RPMI7951 (cell line): ENCODE measurements at regions not wholly inside any gene's neighbourhood (a gene's known extent, or its start where the extent isn't known, plus 50 kb on each side); places are given as distances from the start of the nearest gene placed in this dataset.

Source experiments
- DNase-seq: peaks from one replicate; pipeline ENCODE4 v3.0.0-alpha.2; 2012; ENCODE audit warnings: low read depth

DNA sequence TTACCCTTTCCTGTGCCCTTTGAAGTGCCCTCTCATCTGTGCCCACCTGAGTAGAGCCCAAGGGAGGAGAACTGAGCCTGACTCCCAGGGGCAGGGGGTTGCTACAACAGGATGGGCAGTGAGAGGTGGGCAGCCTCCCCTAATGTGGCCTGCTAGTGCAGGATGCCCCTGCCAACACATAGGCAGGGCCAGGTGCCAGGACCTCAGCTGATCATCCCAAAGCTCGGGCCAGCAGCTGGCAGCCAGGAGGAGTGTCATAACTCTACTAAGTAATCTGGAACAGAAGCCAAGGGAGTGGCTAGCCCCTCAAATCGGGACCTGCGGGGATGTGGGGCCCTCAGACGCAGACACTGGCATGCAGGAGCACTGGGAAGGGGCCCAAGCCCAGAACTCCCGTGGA, 208.8 kb upstream of the RAB4A start:
- DNase-seq, result no peak

DNA sequence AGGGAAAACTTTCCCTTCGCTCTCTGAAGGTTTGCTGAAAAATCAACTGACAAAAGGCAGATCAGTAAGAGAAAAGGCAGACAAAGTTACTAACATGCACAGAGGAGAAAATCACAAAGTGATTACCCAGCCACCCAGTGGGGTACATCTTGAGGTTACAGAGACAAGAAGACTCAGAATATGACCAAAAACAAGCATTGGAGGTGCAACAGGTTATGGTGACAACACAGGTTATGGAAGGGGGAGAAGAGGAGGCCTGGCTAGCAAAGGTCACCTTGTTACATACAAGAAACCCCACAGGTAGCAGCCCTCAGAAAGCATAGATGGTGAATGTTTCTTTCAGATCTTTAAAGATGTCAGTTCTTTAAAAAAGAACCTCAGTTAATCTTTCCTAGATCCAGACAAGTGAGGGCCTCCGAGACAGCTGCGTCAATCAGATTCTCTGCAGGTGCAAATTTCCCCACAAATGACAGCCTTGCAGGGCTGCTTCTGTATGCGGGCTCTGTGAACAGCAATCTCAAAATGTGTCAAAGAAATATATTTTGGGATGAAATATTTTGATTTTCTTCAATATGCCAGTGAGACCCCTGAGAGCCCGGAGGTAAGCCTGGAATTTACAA, 207.6 kb upstream of the RAB4A start:
- DNase-seq, result no peak

DNA sequence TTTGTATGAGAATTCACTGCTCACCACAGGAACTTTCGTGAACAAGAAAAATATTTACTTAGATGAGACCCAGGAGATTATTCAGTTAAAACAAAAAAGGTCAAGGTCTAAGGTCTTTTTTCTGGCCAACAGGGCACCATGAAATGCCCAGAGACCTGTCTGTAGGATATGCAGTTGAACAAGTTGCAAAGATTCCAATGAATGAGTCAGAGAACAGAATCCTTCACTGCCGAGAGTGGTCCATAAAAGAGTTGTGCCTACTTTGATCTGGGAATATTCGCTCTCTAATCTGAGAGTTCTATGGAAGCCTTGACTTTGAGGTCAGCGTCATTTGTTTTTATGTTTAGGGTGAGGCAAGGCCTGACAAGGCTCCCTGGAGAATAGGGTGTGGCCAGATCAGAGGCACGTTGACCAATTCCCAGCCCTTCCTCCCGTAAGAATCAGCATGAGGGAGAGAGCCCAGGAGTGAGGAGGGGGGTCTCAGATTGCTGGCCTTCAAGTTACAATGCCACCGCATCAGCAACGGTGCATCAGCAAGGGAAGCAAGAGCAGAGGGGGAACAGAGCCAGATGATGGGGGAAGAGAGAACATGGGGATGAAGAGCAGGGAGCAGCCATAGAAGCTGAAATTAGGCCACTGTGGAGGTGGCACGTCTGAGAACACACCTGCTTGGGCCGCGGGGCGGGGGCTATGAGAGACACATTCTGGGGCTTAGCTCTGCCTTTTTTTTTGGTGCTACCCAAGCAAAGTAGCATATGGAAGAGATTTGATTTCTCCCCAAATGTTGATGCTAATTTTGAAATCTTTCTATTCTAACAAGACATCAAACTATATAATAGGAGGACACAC, 206.4 kb upstream of the RAB4A start:
- DNase-seq, result no peak

DNA sequence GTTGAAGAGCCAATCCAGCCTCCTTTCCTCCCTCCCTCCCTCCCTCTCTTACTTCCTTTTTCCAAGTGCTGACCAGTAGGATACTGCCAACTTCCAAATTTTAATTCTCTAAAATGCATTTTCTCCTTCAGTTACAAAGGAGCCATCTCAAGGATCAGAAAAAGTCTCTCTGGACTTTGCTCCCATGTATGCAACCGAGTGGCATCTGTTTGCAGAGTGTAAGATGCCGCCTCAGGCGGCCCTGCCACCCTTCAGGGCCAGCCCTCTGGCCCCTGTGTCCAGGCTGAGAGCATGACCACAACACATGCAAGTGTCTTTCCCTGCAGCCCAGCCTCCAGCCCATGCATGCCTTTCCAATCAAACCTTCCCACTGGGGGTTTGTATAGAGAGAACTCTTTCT, 205.3 kb upstream of the RAB4A start:
- no peak for DNase-seq

- no peak for DNase-seq
These were observed 204.3 kb upstream of the RAB4A start for GRCh38 chr1:229066591-229066990.

GRCh38 chr1:229067546-229067945, 203.4 kb upstream of the RAB4A start:
- DNase-seq, result no peak

GRCh38 chr1:229068270-229068987, 202.5 kb upstream of the RAB4A start:
- DNase-seq, result no peak

- DNase-seq, result no peak
These were observed 201.7 kb upstream of the RAB4A start for GRCh38 chr1:229069176-229069575.

DNA sequence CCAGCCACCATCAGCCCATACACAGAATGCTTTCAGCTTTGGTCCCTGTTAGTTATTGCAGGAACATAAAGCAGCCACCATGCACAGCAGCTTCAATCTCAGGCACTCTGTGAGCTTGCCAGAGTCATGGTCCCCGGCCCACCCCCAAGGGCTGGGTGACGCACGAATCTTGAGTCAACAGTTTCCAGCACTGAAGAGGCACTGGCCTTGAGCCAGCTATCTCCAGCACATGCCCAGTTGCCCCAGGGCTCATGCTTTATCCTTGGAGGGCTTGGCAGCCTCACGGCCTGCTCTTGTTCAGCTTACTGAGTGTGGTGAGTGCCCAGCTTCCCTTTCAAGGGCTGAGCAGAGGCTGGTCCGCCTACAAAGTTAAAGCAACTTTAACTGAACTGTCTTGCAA, 200.7 kb upstream of the RAB4A start:
- DNase-seq, result peak; percentile 62

DNA sequence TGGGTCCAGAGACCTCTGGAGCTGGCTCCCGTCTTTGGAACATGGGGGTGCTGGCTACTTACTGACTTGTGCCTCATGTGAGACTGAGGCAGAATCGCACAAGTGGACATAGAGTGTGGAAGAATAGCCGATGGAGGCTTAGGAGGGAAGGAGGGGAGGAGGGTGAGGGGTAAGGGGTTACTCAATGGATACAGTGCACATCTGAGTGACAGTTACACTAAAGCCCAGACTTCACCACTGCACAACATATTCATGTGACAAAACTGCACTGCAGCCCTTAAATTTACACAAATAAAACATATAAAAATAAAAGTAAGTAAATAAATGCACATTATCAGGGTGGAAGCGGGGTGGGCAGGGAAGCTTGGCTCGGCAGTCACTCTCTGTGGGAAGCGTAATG, 197.7 kb upstream of the RAB4A start:
- DNase-seq, result no peak

- DNase-seq, result no peak
These were observed 195.7 kb upstream of the RAB4A start for GRCh38 chr1:229075217-229075616.

- DNase-seq, result no peak
These were observed 195.2 kb upstream of the RAB4A start for GRCh38 chr1:229075716-229076115.

DNA sequence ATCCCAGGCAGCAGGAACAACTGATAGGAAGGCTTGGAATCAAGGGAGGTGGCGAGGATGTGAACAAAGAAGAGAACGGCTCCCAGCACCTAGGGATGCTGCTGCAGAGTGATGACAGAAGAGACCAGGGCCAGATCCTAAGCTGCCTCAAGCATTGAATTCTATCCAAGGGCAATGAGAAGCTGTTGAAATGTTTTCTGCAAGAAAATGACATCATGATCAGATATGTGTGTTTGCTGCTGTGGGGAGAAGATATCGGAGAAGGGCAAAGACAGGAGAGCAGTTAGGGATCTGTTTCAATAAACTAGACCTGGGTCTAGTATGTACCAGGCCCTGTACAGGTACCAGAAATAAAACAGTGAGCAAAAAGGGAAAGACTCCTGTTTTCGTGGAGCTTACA, 194.7 kb upstream of the RAB4A start:
- DNase-seq, result no peak

- no peak for DNase-seq
These were observed 191.8 kb upstream of the RAB4A start for GRCh38 chr1:229079016-229079595.

GRCh38 chr1:229080361-229080760, 190.6 kb upstream of the RAB4A start:
- DNase-seq, result no peak

DNA sequence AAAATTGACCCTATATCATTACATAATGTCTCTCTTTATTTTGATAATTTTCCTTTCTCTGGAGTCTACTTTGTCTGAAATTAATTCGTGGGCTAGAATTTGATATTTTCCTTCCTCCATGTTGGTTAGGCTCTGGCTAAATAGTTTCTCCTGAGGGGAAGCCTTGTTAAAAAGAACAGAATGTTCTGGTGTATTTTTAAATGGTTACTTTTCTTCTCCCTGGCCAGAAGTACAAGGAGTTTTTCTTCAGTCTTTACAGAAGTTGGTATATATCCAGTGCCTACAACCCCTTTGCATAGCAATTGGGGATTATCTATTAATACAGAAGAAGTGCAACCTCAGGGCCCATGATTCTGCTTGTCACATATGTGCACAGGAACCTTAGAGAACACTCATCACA, 185.6 kb upstream of the RAB4A start:
- no peak for DNase-seq

DNA sequence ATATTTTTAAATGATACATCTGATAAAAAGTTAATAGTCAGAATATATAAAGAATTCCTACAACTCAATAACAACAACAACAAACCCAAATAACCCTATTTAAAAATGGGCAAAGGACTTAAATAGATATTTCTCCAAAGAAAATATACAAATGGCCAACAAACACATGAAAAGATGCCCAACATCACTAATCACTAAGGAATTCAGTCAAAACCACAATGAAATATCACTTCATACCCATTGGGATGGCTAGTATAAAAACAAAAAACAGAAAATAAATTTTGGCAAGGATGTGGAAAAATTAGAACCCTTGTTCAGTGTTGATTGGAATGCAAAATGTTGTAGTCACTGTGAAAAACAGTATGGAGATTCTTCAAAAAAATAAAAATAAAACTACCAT, 184.8 kb upstream of the RAB4A start:
- no peak for DNase-seq

DNA sequence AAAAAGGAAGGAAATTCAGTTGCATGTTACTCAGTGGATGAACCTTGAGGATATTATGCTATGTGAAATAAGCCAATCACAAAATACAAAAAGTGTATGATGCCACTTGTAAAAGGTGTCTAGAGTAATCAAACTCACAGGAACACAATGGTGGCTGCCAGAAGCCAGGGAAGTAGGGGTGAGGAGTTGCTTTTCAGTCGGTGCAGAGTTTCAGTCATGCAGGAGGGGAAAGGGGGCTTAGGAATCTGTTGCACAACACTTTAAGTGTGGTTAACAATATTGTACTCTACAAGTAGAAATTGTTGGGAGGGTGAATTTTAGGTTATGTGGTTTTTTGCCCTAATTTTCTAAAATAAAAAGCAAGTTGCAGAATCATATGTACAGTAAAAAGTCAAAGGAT, 184.2 kb upstream of the RAB4A start:
- no peak for DNase-seq

DNA sequence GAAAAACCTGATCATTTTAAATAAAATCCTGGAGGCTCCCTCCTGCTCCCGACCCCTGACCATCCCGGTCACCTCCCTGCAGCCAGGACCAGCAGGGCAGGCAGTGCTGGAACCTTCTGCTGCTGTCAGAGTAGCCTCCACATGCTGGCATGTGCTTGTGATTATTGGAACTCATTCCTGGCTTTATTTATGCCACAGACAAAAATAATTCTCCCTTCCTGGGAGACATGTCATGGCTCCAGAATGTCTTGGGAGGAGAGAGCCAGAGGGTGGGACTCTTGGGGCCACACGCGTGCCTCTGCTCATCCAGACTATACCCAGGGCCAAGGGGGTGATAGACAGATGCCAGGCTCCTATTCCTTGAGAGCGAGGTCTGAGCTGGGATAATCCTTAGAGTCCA, 183.6 kb upstream of the RAB4A start:
- no peak for DNase-seq

GRCh38 chr1:229087906-229088305, 183.0 kb upstream of the RAB4A start:
- no peak for DNase-seq

GRCh38 chr1:229088711-229089110, 182.2 kb upstream of the RAB4A start:
- DNase-seq, result no peak

DNA sequence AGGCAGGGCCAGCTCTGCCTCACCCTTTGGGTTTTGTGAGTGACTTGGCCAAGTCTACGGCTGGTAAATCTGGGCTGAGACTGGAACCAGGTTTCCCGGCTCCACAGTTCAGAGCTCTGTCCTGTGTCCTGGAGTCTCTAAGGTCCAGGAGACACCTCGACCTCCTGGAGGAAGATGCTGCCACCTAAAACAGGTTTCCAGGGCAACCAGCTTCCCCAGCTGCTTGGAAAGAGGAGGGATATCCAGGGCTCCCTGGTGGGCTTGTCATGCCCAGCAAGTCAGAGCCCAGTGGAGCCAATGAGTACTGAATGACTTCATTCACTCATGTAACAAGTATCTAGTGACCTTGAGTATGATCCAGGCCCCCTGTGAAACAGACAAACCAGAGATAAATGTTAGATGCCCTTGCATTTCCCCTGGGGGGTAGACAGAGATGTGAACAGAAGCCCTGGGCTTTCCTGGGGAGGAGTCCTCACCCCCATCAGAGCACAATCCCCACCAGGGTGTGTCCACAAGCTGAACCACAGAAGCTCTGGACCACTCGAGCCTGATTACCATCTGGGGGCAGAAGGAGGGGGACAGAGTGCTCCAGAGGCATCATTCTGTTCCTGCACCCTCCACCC, 181.2 kb upstream of the RAB4A start:
- DNase-seq, result no peak
